ENCODE measurements at regions not wholly inside any gene's neighbourhood (a gene's known extent, or its start where the extent isn't known, plus 50 kb on each side); places are given as distances from the start of the nearest gene placed in this dataset.

GRCh38 chr14:99346470-99347080, 74.6 kb upstream of the BCL11B start (continued):
- no peak for TF ChIP-seq SOX15 (CRISPR knock-in tag; IDR thresholded peaks at IDR 0.05)
- TF ChIP-seq NFE2L1 (CRISPR knock-in tag; IDR thresholded peaks at IDR 0.05) = no peak

- H3K9me3 Mint-ChIP-seq = no peaks in the 10 kb centered on the region
- DNase-seq (ENCODE audit: low spot score) (no peak), ATAC-seq (no peak)
- H3K4me1 Mint-ChIP-seq = peaks cover 4% of the 10 kb centered on the region; the same call in 1 of the 2 replicates
- POLR2A ChIA-PET = no interaction called here
- TF ChIP-seq OVOL2 (CRISPR knock-in tag; IDR thresholded peaks at IDR 0.05; ENCODE audit: borderline replicate concordance) (no peak), RORB (CRISPR knock-in tag; IDR thresholded peaks at IDR 0.05) (no peak), ZBTB21 (CRISPR knock-in tag; IDR thresholded peaks at IDR 0.05; ENCODE audit: borderline replicate concordance) (no peak), RELA (CRISPR knock-in tag; IDR thresholded peaks at IDR 0.05; ENCODE audit: borderline replicate concordance) (no peak), ZNF219 (CRISPR knock-in tag; IDR thresholded peaks at IDR 0.05; ENCODE audit: borderline replicate concordance) (no peak), FOXJ3 (CRISPR knock-in tag; IDR thresholded peaks at IDR 0.05; ENCODE audit: borderline replicate concordance) (no peak), NFYB (CRISPR knock-in tag; conservative IDR thresholded peaks at IDR 0.05; ENCODE audit: low read depth) (no peak), ERG (CRISPR knock-in tag; IDR thresholded peaks at IDR 0.05) (no peak)
- TF ChIP-seq, protein P1, sequence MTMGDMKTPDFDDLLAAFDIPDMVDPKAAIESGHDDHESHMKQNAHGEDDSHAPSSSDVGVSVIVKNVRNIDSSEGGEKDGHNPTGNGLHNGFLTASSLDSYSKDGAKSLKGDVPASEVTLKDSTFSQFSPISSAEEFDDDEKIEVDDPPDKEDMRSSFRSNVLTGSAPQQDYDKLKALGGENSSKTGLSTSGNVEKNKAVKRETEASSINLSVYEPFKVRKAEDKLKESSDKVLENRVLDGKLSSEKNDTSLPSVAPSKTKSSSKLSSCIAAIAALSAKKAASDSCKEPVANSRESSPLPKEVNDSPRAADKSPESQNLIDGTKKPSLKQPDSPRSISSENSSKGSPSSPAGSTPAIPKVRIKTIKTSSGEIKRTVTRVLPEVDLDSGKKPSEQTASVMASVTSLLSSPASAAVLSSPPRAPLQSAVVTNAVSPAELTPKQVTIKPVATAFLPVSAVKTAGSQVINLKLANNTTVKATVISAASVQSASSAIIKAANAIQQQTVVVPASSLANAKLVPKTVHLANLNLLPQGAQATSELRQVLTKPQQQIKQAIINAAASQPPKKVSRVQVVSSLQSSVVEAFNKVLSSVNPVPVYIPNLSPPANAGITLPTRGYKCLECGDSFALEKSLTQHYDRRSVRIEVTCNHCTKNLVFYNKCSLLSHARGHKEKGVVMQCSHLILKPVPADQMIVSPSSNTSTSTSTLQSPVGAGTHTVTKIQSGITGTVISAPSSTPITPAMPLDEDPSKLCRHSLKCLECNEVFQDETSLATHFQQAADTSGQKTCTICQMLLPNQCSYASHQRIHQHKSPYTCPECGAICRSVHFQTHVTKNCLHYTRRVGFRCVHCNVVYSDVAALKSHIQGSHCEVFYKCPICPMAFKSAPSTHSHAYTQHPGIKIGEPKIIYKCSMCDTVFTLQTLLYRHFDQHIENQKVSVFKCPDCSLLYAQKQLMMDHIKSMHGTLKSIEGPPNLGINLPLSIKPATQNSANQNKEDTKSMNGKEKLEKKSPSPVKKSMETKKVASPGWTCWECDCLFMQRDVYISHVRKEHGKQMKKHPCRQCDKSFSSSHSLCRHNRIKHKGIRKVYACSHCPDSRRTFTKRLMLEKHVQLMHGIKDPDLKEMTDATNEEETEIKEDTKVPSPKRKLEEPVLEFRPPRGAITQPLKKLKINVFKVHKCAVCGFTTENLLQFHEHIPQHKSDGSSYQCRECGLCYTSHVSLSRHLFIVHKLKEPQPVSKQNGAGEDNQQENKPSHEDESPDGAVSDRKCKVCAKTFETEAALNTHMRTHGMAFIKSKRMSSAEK (CRISPR knock-in tag; IDR thresholded peaks at IDR 0.05; ENCODE audit: borderline replicate concordance) = no peak
- TF ChIP-seq, protein P2, sequence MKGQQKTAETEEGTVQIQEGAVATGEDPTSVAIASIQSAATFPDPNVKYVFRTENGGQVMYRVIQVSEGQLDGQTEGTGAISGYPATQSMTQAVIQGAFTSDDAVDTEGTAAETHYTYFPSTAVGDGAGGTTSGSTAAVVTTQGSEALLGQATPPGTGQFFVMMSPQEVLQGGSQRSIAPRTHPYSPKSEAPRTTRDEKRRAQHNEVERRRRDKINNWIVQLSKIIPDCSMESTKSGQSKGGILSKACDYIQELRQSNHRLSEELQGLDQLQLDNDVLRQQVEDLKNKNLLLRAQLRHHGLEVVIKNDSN (CRISPR knock-in tag; IDR thresholded peaks at IDR 0.05) = no peak
- TF ChIP-seq, protein P3, sequence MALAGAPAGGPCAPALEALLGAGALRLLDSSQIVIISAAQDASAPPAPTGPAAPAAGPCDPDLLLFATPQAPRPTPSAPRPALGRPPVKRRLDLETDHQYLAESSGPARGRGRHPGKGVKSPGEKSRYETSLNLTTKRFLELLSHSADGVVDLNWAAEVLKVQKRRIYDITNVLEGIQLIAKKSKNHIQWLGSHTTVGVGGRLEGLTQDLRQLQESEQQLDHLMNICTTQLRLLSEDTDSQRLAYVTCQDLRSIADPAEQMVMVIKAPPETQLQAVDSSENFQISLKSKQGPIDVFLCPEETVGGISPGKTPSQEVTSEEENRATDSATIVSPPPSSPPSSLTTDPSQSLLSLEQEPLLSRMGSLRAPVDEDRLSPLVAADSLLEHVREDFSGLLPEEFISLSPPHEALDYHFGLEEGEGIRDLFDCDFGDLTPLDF (CRISPR knock-in tag; IDR thresholded peaks at IDR 0.05) = no peak
- no peaks in the 10 kb centered on the region; the same call in 1 of the 2 replicates for H3K27me3 Mint-ChIP-seq (ENCODE audit: low read depth)
- H3K4me3 Mint-ChIP-seq = no peak overlapping the region
- no peaks in the 10 kb centered on the region for H3K36me3 Mint-ChIP-seq
- peak overlapping the region; percentile 11; the same call in 1 of the 2 replicates for H3K27ac Mint-ChIP-seq
- CTCF ChIA-PET = interaction anchor here (0.6 to 3.4 kb wide), 5 partner anchors 25 to 133 kb away, joined by 3 to 15 read pairs (median 4); no protein-coding TSS in a partner anchor
Measured at GRCh38 chr14:99345472-99345871, 73.5 kb upstream of the BCL11B start.

- CTCF ChIA-PET = interaction anchor here (1.2 to 3.4 kb wide), 2 partner anchors 17 to 49 kb away, joined by 3 to 13 read pairs; no protein-coding TSS in a partner anchor
- Mint-ChIP-seq H3K27ac (no peak overlapping the region), H3K4me3 (no peak overlapping the region), H3K27me3 (ENCODE audit: low read depth) (peaks cover 3% of the 10 kb centered on the region), H3K9me3 (peaks cover 6% of the 10 kb centered on the region), H3K36me3 (peaks cover 3% of the 10 kb centered on the region; the same call in 1 of the 2 replicates), H3K4me1 (peaks cover 4% of the 10 kb centered on the region; the same call in 1 of the 2 replicates)
- DNase-seq (ENCODE audit: low spot score) = no peak
- ATAC-seq = no peak
- TF ChIP-seq ATF3 (CRISPR knock-in tag; conservative IDR thresholded peaks at IDR 0.05) = no peak
- TF ChIP-seq JUN (CRISPR knock-in tag; IDR thresholded peaks at IDR 0.05) = no peak
- no peak for TF ChIP-seq GRHL2 (CRISPR knock-in tag; IDR thresholded peaks at IDR 0.05; ENCODE audit: insufficient replicate concordance, severe bottlenecking)
- TF ChIP-seq ZNF423 (CRISPR knock-in tag; IDR thresholded peaks at IDR 0.05) = no peak
- TF ChIP-seq ZNF317 (CRISPR knock-in tag; IDR thresholded peaks at IDR 0.05; ENCODE audit: borderline replicate concordance, low read depth) = no peak
- no peak for TF ChIP-seq CTCF (IDR thresholded peaks at IDR 0.05)
- no peak for TF ChIP-seq ZNF219 (CRISPR knock-in tag; IDR thresholded peaks at IDR 0.05; ENCODE audit: borderline replicate concordance)
- TF ChIP-seq, protein P4, sequence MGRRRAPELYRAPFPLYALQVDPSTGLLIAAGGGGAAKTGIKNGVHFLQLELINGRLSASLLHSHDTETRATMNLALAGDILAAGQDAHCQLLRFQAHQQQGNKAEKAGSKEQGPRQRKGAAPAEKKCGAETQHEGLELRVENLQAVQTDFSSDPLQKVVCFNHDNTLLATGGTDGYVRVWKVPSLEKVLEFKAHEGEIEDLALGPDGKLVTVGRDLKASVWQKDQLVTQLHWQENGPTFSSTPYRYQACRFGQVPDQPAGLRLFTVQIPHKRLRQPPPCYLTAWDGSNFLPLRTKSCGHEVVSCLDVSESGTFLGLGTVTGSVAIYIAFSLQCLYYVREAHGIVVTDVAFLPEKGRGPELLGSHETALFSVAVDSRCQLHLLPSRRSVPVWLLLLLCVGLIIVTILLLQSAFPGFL (CRISPR knock-in tag; IDR thresholded peaks at IDR 0.05; ENCODE audit: borderline replicate concordance) = no peak
- no peak for TF ChIP-seq ZNF671 (CRISPR knock-in tag; IDR thresholded peaks at IDR 0.05)
- POLR2A ChIA-PET = no interaction called here
Measured at GRCh38 chr14:99344051-99344758, 72.2 kb upstream of the BCL11B start.
